ENCODE measurements at regions not wholly inside any gene's neighbourhood (a gene's known extent, or its start where the extent isn't known, plus 50 kb on each side); places are given as distances from the start of the nearest gene placed in this dataset.
"Not testable (repeated sequence)": the region's sequence is repeated elsewhere in the genome, so short reads cannot be mapped to it uniquely, and the experiment has no call there.

- no peak for DNase-seq (ENCODE audit: low read depth in 2 of 2)
These were observed 206.8 kb upstream of the ZNF217 start for GRCh38 chr20:53800418-53800817.

DNA sequence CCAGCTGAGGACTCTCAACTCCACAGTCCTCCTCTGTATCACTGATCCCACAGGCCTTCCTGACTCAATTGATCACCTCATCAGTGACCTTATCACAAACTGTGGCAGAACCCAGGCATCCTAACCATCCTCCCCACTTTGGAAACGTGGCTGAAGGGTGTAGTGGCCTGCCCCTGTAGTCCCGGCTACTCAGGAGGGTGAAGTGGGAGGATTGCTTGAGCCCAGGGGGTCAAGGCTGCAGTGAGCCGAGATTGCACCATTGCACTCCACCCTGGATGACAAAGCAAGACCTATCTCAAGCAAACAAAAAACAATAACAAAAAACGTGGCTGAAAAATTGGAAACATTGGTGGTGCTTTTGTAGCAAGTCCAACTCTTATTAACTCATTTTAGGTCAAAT is 203.4 kb upstream of the ZNF217 start:
- DNase-seq (ENCODE audit: low read depth in 2 of 2): no peak

DNA sequence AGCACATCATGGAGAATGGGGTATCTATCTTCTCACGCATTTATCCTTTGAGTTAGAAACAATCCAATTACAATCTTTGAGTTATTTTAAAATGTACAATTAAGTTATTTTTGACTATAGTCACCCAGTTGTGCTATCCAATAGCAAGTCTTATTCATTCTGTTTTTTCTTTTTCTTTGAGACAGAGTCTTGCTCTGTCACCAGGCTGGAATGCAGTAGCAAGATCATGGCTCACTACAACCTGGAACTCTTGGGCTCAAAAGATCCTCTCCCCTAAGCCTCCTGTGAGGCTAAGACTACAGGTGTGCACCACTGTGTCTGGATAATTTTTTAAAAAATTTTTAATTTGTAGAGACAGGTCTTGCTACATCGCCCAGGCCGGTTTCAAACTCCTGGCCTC is 201.5 kb upstream of the ZNF217 start:
- no peak for DNase-seq (ENCODE audit: low read depth in 2 of 2)

GRCh38 chr20:53794529-53795115 is 201.0 kb upstream of the ZNF217 start:
- DNase-seq (ENCODE audit: low read depth in 2 of 2): no peak

GRCh38 chr20:53793783-53794383 is 200.2 kb upstream of the ZNF217 start:
- no peak for DNase-seq (ENCODE audit: low read depth in 2 of 2)

DNA sequence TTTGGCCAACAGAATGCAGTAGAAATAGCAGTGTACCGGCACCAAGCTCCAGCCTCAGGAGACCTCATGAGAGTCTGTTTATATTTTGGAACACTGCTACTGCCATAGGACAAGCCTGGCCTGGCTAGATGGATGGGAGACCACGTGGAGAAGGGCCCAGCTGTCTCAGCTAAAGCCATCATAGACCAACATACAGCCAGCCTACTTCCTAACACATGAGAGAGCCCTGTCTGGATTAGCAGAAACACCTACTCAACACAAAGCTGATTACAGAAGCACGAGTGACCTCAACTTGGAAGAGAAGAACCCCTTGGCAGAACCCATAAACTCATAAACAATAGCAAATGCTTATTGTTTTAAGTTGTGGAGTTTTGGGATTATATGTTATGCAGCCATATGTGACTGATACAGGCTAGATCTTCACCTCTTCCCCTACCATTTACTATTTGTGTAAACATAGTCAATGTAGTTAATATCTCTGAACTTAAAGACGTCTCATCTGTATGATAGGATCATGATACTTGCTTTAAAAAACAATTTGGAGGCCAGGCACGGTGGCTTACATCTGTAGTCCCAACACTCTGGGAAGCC is 199.4 kb upstream of the ZNF217 start:
- DNase-seq (ENCODE audit: low read depth in 2 of 2): no peak

DNA sequence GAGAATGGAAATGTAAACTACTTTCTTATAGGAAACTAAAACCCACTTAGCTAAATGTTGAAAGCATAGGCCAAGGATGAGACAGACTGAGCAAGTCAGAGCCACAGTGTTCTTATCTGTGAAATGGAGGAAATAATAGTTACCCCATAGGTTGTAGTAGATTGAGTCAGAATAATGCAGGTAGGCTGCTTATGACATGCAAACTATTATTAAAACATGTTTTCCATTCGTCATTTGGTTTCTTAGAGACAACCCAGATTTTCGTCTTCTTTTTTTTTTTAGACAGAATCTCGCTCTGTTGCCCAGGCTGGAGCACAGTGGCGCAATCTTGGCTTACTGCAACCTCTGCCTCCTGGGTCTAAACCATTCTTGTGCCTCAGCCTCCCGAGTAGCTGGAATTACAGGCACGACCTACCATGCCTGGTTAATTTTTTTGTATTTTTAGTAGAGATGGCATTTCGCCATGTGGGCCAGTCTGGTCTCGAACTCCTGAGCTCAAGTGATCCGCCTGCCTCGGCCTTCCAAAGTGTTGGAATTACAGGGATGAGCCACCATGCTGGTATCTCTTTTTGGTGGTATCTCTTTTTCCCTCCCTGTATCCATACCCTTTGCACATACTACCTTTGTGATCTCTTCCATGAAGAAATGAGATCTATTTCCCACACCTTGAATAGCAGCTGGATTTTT is 196.5 kb upstream of the ZNF217 start:
- DNase-seq (ENCODE audit: low read depth in 2 of 2): no peak

- DNase-seq (ENCODE audit: low read depth in 2 of 2): no peak
These were observed 194.8 kb upstream of the ZNF217 start for GRCh38 chr20:53788253-53789022.

DNA sequence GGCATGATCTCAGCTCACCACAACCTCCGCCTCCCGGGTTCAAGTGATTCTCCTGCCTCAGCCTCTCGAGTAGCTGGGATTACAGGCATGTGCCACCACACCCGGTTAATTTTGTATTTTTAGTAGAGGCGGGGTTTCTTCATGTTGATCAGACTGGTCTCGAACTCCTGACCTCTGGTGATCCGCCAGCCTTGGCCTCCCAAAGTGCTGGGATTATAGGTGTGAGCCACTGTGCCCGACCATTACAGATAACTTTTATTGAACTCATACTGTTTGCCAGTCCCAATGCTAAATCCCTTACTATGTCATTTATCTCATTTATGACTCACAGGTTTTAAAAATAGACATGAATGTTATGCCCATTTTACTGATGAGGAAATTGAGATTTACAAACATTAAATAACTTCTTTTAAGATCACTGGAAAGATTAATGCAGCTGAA is 193.9 kb upstream of the ZNF217 start:
- not testable (repeated sequence) for DNase-seq (ENCODE audit: low read depth in 2 of 2)

DNA sequence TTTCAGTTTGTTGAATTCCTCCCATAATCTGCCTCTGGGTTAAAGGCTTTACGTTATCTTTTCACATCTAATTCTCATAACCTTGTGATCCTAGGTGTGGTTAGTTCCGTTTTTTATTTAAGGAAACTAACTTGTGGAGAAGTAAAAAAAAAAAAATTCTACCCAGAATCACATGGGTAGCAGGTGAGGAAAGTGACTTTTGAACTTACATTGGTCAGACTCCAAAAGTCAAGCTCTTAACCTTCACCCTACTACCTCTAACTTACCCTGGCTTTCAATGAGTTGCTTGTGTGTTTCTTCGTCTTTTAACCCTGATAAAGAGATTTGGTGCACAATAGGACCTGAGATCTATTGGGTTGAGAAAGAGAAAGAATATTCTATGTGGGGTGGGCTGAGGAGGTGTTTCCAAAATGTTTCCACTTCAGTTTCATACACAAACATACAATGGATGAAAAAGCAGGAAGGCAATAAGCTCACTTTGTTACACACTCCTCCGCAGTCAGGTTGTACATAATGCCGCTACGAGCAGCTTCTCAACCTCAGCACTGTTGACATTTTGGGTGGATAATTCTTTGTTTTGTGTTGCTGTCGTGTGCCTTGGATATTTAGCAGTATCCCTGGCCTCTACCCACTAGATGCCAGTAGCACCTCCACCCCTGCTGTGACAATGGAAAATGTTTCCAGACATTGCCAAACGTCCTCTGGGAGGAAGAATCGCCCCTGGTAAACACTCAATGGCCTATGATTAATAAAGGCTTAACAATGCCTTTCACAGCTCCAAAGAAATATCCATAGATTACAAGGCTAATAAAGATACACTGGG is 193.0 kb upstream of the ZNF217 start:
- no peak for DNase-seq (ENCODE audit: low read depth in 2 of 2)

DNA sequence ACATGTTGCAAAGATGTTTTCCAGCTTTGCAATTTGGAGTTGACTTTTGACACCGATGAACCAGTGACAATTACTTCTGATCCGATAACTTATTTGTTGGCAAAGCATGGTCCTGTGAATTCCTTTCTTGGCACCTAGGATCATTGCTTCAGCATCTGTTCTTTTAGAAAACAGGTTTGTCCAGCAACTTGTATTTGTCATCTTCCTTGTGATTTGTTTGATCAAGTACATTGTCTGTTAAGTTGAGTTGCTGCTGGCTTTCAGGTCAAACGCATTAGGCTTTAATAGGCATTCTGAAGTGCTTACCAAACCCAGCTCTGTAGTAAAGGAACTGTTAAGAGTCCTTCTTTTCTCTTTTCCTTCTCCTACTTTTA is 192.4 kb upstream of the ZNF217 start:
- DNase-seq (ENCODE audit: low read depth in 2 of 2): no peak

GRCh38 chr20:53785320-53785719 is 191.7 kb upstream of the ZNF217 start:
- DNase-seq (ENCODE audit: low read depth in 2 of 2): no peak

DNA sequence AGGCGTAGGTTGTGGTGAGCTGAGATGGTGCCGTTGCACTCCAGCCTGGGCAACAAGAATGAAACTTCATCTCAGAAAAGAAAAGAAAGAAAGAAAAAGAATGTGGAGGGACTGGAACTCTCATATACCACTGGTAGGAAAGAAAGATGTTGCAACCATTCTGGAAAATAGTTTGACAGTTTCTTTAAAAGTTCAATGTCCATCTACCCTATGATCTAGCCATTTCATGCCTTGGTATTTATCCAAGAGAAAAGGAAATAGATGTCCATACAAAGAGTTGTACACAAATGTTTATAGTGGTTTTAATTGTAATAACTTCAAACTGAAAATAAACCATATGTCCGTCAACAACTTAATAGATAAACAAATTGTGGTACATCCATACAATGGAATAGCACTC is 190.1 kb upstream of the ZNF217 start:
- no peak for DNase-seq (ENCODE audit: low read depth in 2 of 2)

DNA sequence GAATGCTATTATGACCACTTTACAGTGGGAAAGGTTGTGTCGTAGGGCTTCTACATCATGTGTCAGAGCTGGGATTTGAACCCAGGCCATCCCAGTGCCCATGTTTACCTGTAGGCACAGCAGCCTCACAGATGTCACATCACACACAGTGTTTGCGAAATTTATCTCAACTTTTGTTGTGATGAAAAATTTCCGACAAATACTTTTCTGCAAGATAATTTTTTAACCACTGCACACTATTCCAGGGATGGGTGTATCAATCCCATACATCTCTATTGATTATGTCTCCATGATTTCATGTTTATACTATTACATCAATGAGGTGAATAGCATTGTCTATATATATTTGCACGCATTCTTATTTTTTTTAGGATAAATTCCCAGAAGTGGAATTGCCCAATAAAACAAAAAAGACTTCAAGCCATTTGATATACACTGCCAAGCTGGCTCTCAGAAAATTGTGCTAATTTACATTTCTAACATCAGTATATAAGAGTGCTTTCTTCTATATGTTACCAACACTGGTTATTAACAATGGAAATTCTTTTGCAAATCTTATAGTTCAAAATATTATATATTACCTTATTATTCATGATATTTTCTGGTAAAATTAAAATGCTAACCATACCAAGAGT is 189.1 kb upstream of the ZNF217 start:
- DNase-seq (ENCODE audit: low read depth in 2 of 2): no peak

GRCh38 chr20:53779822-53780221 is 186.2 kb upstream of the ZNF217 start:
- no peak for DNase-seq (ENCODE audit: low read depth in 2 of 2)

GRCh38 chr20:53778736-53779135 is 185.1 kb upstream of the ZNF217 start:
- DNase-seq (ENCODE audit: low read depth in 2 of 2): no peak

- DNase-seq (ENCODE audit: low read depth in 2 of 2): no peak
These were observed 184.4 kb upstream of the ZNF217 start for GRCh38 chr20:53778041-53778516.

DNA sequence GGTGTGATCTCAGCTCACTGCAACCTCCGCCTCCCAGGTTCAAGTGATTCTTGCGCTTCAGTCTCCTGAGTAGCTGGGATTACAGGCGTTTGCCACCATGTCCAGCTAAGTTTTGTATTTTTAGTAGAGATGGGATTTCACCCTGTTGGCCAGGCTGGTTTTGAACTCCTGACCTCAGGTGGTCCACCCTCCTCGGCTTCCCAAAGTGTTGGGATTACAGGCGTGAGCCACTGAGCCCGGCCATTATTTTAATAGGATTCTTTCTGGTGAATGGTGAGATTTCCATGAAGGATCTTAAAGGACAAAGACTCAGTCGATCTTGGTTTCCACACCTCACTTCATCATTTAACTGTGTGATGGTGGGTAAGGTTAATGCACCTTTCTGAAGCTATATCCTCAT is 183.8 kb upstream of the ZNF217 start:
- DNase-seq (ENCODE audit: low read depth in 2 of 2): not testable (repeated sequence)

DNA sequence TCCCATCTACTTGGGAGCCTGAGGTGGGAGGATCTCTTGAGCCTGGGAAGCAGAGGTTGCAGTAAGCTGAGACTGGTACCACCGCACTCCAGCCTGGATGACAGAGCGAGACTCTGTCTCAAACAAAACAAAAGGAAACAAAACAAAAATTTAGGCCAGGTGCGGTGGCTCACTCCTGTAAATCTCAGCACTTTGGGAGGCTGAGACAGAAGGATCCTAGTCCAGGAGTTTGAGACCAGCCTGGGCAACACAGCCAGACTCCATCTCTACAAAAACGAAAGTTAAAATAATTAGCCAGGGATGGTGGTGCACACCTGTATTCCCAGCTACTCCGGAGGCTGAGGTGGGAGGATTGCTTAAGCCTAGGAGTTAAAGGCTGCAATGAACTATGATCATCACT is 183.2 kb upstream of the ZNF217 start:
- DNase-seq (ENCODE audit: low read depth in 2 of 2): no peak

DNA sequence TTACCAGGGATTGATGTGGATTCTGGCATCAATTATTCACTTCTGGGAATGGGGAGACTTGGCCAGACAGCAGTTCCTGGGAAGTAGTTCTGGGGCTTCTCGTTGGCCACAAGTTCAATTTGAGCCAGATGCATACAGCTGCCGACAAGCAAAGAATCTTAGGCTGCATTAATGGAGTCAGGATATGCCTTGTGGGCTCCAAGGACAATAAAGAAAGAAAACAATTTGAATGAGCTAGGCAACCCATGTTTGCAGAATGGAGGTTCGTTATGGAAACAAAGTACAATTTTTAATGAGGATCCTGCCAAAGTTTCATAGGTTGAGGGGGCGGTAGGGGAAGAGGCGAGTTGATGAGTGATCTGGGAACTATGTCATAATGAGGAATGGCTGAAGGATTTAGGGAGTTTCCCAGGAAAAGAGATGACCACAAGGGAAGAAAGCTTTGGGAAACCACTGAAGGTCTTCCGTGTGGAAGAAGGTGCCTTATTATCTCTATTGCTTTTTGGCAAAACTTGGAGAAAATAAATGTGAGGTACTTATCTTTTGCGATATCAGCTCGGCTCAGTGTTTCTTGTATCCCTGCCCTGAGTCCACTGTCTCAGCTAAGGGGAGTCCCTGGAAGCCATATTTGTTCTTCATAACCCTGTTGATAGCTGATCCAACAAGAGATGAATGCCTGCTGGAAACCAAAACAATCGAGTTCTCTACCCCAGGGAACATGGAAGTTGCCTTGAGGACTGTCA is 181.0 kb upstream of the ZNF217 start:
- DNase-seq (ENCODE audit: low read depth in 2 of 2): no peak

Data from activated CD4-positive, alpha-beta T cell treated with anti-CD3 and anti-CD28 coated beads for 24 hours (primary cell).